GM18505 (cell line): ENCODE measurements at regions not wholly inside any gene's neighbourhood (a gene's known extent, or its start where the extent isn't known, plus 50 kb on each side); places are given as distances from the start of the nearest gene placed in this dataset.
"Not testable (repeated sequence)": the region's sequence is repeated elsewhere in the genome, so short reads cannot be mapped to it uniquely, and the experiment has no call there.

Source experiments
- ATAC-seq: cut with Tn5 transposase; IDR thresholded peaks from one replicate; pipeline ENCODE4 v1.9.1; 2021; ENCODE audit not compliant: unreplicated experiment
- POLR2A ChIP-seq: IDR thresholded peaks from 4 replicates; pipeline ENCODE4 v1.6.1; 2011; ENCODE audit warnings: borderline replicate concordance; ENCODE audit not compliant: insufficient read depth, insufficient read length; ENCODE audit errors: extremely low read depth

GRCh38 chr15:26001201-26001600 is 138.1 kb upstream of the ATP10A start:
- no peak for ATAC-seq

GRCh38 chr15:25993506-25993905 is 130.4 kb upstream of the ATP10A start:
- TF ChIP-seq POLR2A: no peak
- ATAC-seq: no peak

More at GRCh38 chr15:26001201-26001600, 138.1 kb upstream of the ATP10A start:
- no peak for TF ChIP-seq POLR2A

DNA sequence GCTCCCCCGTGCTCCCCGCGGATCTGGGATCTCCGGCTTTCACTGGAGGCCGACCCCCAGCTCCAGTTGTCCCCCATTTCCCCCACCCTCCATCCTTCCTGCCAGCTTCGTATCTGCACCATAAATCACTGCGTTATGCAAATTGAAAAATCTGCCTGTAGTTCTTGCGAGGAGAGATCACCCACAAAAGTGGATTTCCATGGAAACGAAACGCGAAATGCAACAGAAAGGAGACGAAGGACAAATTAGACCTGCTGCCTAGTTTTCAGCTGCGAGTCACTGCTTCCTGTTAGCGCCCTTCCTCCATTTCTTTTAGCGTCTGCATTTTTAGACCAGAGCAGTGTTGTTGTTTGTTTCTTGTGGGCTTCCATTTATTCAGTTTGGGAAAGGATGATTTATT is 127.1 kb upstream of the ATP10A start:
- no peak for TF ChIP-seq POLR2A
- no peak for ATAC-seq

GRCh38 chr15:25989327-25989726 is 126.2 kb upstream of the ATP10A start:
- ATAC-seq: no peak

DNA sequence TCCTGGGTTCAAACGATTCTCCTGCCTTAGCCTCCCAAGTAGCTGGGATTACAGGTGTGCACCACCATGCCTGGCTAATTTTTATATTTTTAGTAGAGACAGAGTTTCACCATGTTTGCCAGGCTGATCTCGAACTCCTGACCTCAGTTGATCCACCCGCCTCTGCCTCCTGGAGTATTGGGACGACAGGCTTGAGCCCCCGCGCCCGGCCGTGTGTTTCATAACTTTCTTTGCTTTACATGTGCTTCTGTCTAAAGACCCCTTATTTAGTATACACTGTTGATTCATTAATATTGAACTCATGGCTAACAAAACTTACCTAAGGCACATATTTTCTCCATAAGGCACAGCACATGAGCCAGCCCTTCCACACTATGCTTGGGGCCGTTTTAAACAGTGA is 125.6 kb upstream of the ATP10A start:
- ATAC-seq: not testable (repeated sequence)

More at GRCh38 chr15:25989327-25989726, 126.2 kb upstream of the ATP10A start:
- TF ChIP-seq POLR2A: no peak

GRCh38 chr15:25987638-25988037 is 124.5 kb upstream of the ATP10A start:
- ATAC-seq: no peak
- TF ChIP-seq POLR2A: no peak

DNA sequence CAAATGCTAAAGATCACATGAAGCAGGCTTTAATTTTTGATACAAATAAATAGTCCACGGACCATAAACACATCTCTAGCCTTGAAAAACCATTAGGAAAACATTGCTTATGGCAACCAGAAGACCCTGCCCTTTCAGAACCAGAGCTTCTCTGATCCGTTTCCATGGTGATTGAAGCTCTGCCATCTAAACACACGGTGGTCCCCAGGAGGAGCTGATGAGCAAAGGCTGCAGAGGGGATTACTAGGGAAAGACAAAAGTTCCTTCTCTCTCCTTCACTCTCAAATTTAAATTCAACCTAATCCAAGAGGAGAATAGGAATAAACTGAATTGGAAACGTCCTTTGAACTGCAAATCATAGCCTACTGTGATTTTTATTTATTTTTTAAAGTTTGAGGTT is 122.0 kb upstream of the ATP10A start:
- no peak for TF ChIP-seq POLR2A
- ATAC-seq: no peak

DNA sequence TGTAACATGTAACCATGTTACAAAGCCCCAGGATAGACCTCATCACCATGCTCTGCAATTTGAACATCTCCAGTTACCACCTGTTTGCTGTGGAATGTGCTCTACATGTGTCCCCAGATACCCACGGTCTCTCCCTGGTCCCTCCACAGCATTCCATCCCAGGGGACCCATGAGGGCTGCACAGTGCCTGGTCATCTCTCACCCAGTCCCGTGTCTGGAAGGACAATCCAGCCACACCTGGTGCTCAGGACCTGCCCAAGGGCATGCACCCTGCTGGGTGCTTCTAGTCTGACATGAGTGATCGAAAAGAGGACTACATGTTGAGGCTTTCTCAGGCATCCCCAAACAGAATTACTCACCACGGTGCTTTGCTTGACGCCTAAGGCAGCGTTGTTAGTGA is 119.6 kb upstream of the ATP10A start:
- no peak for TF ChIP-seq POLR2A
- ATAC-seq: no peak

- ATAC-seq: no peak
These were observed 118.0 kb upstream of the ATP10A start for GRCh38 chr15:25981114-25981513.

GRCh38 chr15:25972141-25972675 is 109.1 kb upstream of the ATP10A start:
- no peak for TF ChIP-seq POLR2A
- ATAC-seq: no peak

More at GRCh38 chr15:25981114-25981513, 118.0 kb upstream of the ATP10A start:
- no peak for TF ChIP-seq POLR2A

- no peak for TF ChIP-seq POLR2A
These were observed 107.9 kb upstream of the ATP10A start for GRCh38 chr15:25971053-25971452.

GRCh38 chr15:25969886-25970285 is 106.8 kb upstream of the ATP10A start:
- no peak for ATAC-seq
- no peak for TF ChIP-seq POLR2A

More at GRCh38 chr15:25971053-25971452, 107.9 kb upstream of the ATP10A start:
- ATAC-seq: no peak

DNA sequence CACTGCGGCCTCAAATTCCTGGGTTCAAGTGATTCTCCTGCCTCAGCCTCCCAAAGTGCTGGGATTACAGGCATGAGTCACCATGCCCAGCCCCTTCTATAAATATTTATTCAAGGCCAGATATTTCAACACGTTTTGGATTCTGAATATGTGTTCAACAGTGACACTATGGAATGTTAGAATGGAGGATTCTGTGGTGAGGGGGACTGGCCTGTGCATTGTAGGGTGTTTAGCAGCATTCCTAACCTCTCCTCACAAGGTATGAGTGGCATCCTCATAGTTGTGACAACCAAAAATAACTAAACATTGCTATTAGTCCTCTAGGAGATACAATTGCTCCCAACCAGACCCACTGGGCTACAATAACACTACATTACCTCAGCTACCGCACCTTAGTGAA is 104.0 kb upstream of the ATP10A start:
- TF ChIP-seq POLR2A: no peak
- no peak for ATAC-seq

DNA sequence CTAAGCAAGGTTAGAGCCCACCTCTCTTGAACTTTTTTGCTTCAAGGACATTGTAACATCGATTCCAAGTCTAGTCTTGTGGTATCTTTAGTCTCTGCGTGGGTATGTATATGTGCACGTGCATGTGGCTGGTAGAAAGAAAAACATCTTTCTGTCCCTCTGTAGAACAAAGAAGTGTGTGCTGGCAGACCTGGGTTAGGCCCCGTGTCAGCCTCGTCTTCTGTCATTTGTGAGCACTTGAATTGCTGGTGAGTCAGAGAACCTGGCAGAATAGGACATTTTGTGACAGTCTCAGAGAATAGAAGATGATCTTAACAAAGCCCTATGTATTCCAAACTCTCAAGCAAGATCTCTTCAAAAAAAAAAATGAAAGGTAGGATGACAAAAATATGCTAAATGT is 102.2 kb upstream of the ATP10A start:
- ATAC-seq: no peak
- no peak for TF ChIP-seq POLR2A

GRCh38 chr15:25960273-25960672 is 97.1 kb upstream of the ATP10A start:
- ATAC-seq: no peak
- no peak for TF ChIP-seq POLR2A
